Activated B cell treated with CpG ODN at 0.5 μM for 24 hours (primary cell): ENCODE measurements at regions not wholly inside any gene's neighbourhood (a gene's known extent, or its start where the extent isn't known, plus 50 kb on each side); places are given as distances from the start of the nearest gene placed in this dataset.

Source experiments
- ATAC-seq: fragments of 200-7000 bp; cut with Tn5 transposase; one replicate; pipeline ENCODE4 v1.10.0; 2021; ENCODE audit warnings: low read depth, mild to moderate bottlenecking, moderate library complexity
- CTCF ChIA-PET: fragments of 350-600 bp; sonication (Branson Sonifier 250); formaldehyde crosslinking; loops from one replicate; lab custom pipeline; 2021; ENCODE audit warnings: antibody characterized with exemption; lab: Charles Lee
- POLR2A ChIA-PET: fragments of 350-600 bp; sonication (Branson Sonifier 250); formaldehyde crosslinking; loops from one replicate; lab custom pipeline; 2021; ENCODE audit warnings: antibody characterized with exemption; lab: Charles Lee
- DNase-seq: peaks from one replicate; pipeline ENCODE4 v3.0.0; 2022
- H3K27ac Mint-ChIP-seq: one replicate; pipeline ENCODE4 v1.8.0; 2020; ENCODE audit warnings: mixed read lengths
- H3K27me3 Mint-ChIP-seq: one replicate; pipeline ENCODE4 v1.8.0; 2021; ENCODE audit warnings: mixed read lengths
- H3K36me3 Mint-ChIP-seq: one replicate; pipeline ENCODE4 v1.8.0; 2021; ENCODE audit warnings: low read depth, mixed read lengths
- H3K4me1 Mint-ChIP-seq: one replicate; pipeline ENCODE4 v1.8.0; 2021; ENCODE audit warnings: mixed read lengths
- H3K4me3 Mint-ChIP-seq: one replicate; pipeline ENCODE4 v1.8.0; 2020; ENCODE audit warnings: mild to moderate bottlenecking, mixed read lengths
- H3K9me3 Mint-ChIP-seq: one replicate; pipeline ENCODE4 v1.8.0; 2020; ENCODE audit warnings: mixed read lengths
- CTCF ChIP-seq: fragments of 200-600 bp; IDR thresholded peaks from one replicate; pipeline ENCODE4 v1.8.0; 2022; ENCODE audit warnings: antibody characterized with exemption, mild to moderate bottlenecking
- intact Hi-C: fragments of 100-400 bp; cut with micrococcal nuclease; formaldehyde crosslinking; loops from one replicate; pipeline ENCODE4 v1.15.1; 2024

- POLR2A ChIA-PET: no interaction called here
- H3K4me1 Mint-ChIP-seq: peaks cover 17% of the 10 kb centered on the region
- CTCF ChIA-PET: interaction anchor here (6.4 kb wide), 1 partner anchor 421 kb away, joined by 69 read pairs; no protein-coding TSS in a partner anchor
Measured at GRCh38 chr14:24712374-24712773, 78.4 kb upstream of the GZMB start.

GRCh38 chr14:24710403-24711112, 76.6 kb upstream of the GZMB start:
- ATAC-seq (no peak), DNase-seq (no peak)
- Mint-ChIP-seq H3K4me3 (no peak overlapping the region), H3K4me1 (peaks cover 31% of the 10 kb centered on the region), H3K9me3 (no peaks in the 10 kb centered on the region), H3K27ac (no peak overlapping the region), H3K27me3 (peaks cover 3% of the 10 kb centered on the region), H3K36me3 (no peaks in the 10 kb centered on the region)
- ChIA-PET CTCF (interaction anchor here (0.6 to 6.4 kb wide), 18 partner anchors 9 to 702 kb away, joined by 3 to 69 read pairs (median 4); no protein-coding TSS in a partner anchor), POLR2A (interaction anchor here (0.6 kb wide), 1 partner anchor 437 kb away, joined by 4 read pairs; no protein-coding TSS in a partner anchor)
- peak; percentile 33 for TF ChIP-seq CTCF
- intact Hi-C loops: loop anchor here (1.0 kb wide), 2 partner anchors 422 to 441 kb away; no protein-coding TSS in a partner anchor

More at GRCh38 chr14:24712374-24712773, 78.4 kb upstream of the GZMB start:
- no peaks in the 10 kb centered on the region for H3K36me3 Mint-ChIP-seq
- TF ChIP-seq CTCF: no peak
- ATAC-seq (no peak), DNase-seq (no peak)
- intact Hi-C loops: no loop called here
- H3K27me3 Mint-ChIP-seq: peaks cover 8% of the 10 kb centered on the region
- H3K9me3 Mint-ChIP-seq: no peaks in the 10 kb centered on the region
- H3K4me3 Mint-ChIP-seq: no peak overlapping the region
- no peak overlapping the region for H3K27ac Mint-ChIP-seq

GRCh38 chr14:24708684-24709083, 74.7 kb upstream of the GZMB start:
- H3K9me3 Mint-ChIP-seq: peaks cover 2% of the 10 kb centered on the region
- no peak overlapping the region for H3K4me3 Mint-ChIP-seq
- no peaks in the 10 kb centered on the region for H3K36me3 Mint-ChIP-seq
- H3K4me1 Mint-ChIP-seq: peaks cover 45% of the 10 kb centered on the region
- H3K27ac Mint-ChIP-seq: no peak overlapping the region
- TF ChIP-seq CTCF: no peak
- no peaks in the 10 kb centered on the region for H3K27me3 Mint-ChIP-seq
- ChIA-PET POLR2A (interaction anchor here (0.8 kb wide), 1 partner anchor 11 kb away, joined by 5 read pairs; no protein-coding TSS in a partner anchor), CTCF (interaction anchor here (1.3 to 6.4 kb wide), 7 partner anchors 9 to 425 kb away, joined by 3 to 69 read pairs (median 12); no protein-coding TSS in a partner anchor)
- no peak for DNase-seq
- ATAC-seq: no peak
- intact Hi-C loops: loop anchor here (5.0 kb wide), 1 partner anchor 36 kb away; no protein-coding TSS in a partner anchor

- Mint-ChIP-seq H3K4me1 (peaks cover 39% of the 10 kb centered on the region), H3K27ac (peak overlapping the region; percentile 86), H3K27me3 (no peaks in the 10 kb centered on the region), H3K4me3 (no peak overlapping the region), H3K36me3 (no peaks in the 10 kb centered on the region), H3K9me3 (peaks cover 2% of the 10 kb centered on the region)
- ATAC-seq: no peak
- DNase-seq: no peak
- intact Hi-C loops: loop anchor here (5.0 kb wide), 1 partner anchor 34 kb away; no protein-coding TSS in a partner anchor
- ChIA-PET CTCF (interaction anchor here (0.9 to 1.7 kb wide), 6 partner anchors 8 to 32 kb away, joined by 3 to 12 read pairs (median 4); no protein-coding TSS in a partner anchor), POLR2A (interaction anchor here (1.4 kb wide), 1 partner anchor 11 kb away, joined by 3 read pairs; no protein-coding TSS in a partner anchor)
- no peak for TF ChIP-seq CTCF
Measured at GRCh38 chr14:24706351-24706750, 72.4 kb upstream of the GZMB start.

GRCh38 chr14:24705840-24706239, 71.8 kb upstream of the GZMB start:
- H3K9me3 Mint-ChIP-seq: peaks cover 2% of the 10 kb centered on the region
- ChIA-PET CTCF (interaction anchor here (0.6 to 1.7 kb wide), 9 partner anchors 8 to 32 kb away, joined by 3 to 12 read pairs (median 4); no protein-coding TSS in a partner anchor), POLR2A (interaction anchor here (0.6 to 2.9 kb wide), 4 partner anchors 10 to 702 kb away, joined by 3 to 13 read pairs (median 6); no protein-coding TSS in a partner anchor)
- intact Hi-C loops: loop anchor here (5.0 kb wide), 1 partner anchor 34 kb away; no protein-coding TSS in a partner anchor
- TF ChIP-seq CTCF: no peak
- H3K36me3 Mint-ChIP-seq: no peaks in the 10 kb centered on the region
- peaks cover 43% of the 10 kb centered on the region for H3K4me1 Mint-ChIP-seq
- no peaks in the 10 kb centered on the region for H3K27me3 Mint-ChIP-seq
- ATAC-seq (peak; percentile 92), DNase-seq (no peak)
- no peak overlapping the region for H3K4me3 Mint-ChIP-seq
- peak overlapping the region; percentile 86 for H3K27ac Mint-ChIP-seq
